IPS DF 19.7 (cell line): ENCODE measurements at regions not wholly inside any gene's neighbourhood (a gene's known extent, or its start where the extent isn't known, plus 50 kb on each side); places are given as distances from the start of the nearest gene placed in this dataset.

Experiments used
- DNase-seq: peaks from one replicate; pipeline ENCODE4 v3.0.0-alpha.2; 2013; ENCODE audit warnings: low read depth, low spot score

DNA sequence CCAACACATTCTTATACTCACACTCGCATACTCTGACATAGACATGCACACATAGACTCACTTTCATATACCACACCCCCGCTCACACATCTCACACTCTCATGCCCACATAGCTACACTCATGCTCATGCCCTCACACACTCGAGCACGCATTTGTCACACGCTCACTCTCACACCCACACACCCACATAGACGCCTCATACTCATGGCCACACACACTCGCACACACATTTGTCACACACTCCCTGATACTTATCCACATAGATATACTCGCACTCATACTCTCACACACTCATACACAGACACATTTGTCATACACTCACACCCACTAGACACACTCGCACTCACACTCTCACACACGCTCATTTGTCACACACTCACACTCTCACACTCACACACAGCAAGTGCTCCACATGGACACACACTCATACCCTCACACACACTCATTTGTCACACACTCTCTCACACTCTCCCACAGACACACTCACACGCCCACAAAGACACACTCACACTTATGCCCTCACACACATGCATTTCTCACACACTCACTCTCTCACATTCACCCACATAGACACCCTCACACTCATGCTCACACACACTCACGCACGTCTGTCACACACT lies 50.9 kb downstream of the TNP1 start:
- no peak for DNase-seq

DNA sequence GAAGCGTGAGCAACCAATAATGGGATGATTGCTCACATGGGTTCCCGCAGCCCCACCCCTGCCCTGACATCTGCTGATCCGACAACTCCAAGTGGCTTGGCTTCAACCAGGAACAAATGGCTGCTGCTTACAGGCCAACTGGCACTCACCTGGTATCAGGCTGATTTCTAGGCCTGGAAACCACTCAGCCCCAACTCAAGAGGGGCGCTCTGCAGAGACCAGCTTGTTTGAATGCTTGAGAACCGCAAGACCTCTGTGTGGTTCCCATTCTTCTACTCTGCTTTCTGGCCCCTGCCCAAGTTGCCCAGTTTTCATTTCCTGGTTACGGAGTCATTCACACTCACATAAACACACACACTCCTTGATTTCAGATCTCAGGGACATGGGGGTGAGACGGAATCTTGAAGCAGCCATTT lies 52.0 kb downstream of the TNP1 start:
- DNase-seq = no peak

DNA sequence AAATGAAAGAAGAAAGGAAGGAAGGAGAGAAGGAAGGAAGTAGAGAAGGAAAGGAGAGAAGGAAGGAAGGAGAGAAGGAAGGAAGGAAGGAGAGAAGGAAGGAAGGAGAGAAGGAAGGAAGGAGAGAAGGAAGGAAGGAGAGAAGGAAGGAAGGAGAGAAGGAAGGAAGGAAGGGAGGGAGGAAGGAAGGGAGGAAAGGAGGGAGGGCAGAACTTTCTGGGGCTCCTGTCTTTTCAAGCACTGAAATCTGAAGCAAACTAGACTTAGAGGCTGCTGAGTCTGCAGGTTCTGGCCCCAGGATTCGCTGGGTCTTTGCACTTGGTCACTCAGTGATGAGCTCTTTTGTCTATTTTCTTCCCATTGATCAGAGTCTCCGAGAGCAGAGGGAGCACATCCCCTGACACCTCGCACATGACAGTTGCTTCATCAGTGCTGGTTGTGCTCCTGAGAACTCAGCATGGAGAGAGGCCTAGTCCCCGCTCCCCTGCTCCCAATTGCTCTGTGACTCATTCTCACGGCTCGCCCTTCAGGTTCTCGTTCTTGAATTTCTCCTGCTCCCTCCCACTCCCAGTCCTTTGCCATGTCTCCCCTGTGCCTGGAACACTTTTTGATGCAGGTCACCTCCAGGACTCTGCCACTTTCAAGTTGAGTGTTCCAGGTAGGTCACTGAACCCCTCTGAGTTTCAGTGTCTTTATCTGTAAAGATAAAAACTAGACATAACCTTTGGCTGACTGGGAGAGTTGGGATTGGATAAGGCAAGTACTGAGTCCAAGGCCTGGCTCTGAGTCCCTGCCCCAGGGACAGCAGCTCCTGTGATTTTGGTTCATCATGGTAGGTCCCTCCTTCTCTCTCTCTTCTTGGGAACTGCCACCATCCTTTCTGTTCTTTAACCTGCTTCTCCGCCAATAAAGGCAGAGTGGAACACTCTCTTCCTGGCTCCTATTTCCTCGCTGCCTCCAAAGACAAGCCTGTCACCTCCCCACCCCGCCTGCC lies 55.2 kb downstream of the TNP1 start:
- no peak for DNase-seq

DNA sequence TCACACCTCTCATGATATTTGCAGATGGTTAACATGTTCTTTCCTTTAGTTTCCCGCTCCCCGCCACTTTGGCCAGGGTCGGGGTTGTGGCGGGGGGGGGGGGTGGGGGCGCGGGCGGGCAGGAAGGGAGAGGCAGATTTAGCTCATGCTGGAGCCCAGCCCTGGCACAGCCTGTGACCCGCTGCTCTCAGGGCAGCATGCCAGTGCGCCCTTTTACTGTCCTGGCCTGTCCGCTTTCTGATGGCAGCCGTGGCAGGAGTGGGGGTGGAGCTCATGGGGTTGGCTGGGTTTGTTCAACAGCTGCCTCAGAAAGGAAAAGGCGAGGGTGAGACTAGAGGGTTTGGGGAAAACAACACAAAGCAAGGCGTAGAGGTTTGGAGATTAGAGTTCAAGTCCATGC lies 56.1 kb downstream of the TNP1 start:
- DNase-seq = no peak

DNA sequence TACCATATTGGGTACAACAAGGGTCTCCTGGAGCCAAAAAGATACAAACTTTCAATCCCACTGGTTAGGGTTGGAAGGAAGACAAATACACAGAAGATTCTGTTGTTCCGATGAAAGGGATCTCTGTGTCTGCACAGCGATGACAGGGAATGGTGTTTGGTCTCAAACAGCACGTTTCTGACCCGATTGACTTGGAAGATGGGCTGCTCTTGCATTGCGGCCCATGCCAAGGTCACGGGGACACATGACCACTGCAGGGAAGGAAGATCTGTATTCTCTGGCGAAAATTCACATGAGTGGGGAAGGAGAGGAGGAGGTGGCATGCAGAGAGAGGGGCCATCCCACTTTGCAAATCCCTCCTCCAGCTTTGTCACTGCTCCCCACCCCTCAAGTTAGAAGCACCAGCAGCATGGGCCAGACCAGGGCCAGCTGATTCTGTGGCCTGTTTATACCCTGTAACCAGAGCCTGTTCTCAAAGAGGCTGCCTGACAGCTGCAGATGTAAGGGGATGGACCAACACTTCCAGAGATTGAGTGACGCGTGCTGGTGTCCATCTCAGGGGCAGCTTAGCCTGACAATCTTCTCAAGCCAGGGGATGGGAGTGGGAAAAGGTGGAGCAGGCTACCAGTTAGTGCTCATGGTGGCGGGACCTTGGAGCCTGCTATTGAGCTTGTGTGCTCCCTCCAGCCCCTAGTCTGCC lies 57.2 kb downstream of the TNP1 start:
- no peak for DNase-seq

DNA sequence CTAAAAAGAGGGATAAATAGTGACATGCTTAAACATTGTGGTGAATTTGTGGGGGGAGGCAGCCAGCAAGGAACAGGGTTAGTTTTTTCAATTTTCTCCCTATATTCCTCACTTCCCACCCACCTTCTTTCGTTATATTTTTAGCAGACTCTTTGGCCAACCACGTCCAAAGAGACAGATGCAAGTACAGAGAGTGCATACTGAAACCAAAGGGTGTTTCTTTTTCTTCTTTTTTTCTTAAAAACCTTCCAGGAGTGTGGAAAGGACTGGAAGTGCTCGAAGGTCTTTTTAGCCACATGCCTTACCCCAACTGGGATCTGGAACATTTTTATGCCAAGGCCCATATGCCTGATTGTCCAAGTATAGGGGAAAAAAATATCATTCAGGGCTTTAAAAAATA lies 59.0 kb downstream of the TNP1 start:
- no peak for DNase-seq

DNA sequence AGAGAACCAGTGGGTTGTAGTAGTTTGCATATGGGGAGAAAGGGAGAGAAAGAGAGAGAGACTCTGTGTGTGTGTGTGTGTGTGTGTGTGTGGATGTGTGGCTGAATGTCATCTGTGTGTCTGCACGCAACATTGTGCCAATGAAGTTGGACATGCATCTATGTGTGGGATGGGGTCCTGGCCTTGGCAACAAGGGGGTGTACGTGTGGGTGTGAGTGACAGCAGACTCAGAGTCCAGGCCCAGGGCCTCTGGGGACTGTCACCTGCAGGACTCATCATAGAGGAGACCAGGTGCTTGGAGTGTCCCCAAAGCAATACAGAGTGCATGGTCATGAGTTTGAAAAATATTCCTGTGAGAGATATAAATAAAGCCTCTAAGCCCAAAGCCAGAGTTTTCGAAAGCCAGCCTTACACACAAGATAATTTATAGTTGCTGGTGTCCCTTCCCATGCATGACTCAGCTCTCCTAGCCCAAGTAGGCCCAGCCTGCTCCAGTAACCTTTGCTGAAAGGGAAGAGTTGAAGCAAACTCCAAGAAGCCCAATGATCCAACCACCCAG lies 59.9 kb downstream of the TNP1 start:
- no peak for DNase-seq

DNA sequence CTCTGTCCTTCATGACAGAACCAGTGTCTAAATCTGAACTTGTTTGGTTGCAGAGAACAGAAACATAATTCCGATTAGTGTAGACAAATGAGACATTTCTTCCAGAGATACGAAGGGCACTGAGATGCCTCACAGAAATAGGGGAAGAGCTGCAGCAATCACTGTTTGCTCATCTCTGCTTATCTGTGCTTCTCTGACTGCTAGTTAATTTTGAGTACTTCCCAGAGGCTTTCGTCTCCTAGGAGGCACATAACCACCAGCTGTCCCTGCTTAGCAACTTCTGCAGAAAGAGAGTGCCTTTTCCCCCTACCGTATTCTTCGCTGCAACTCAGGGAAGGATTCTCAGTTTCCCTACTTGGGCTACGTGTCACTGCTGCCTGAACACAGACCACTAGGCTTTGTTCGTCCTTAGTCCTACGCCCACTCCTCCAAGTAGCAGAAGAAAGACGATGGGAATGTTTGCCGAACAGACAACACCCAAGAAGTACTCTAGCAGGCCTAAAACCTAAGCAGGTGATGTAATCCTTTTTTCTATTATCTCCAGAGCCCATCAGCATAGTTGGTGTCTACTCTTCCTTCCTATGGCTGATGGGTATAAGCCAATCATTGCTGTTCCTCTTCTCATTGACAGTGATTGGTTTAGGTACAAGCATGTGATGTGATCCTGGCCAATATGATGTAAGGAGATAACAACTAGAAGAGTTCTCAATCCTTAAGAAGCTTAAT lies 63.6 kb downstream of the TNP1 start:
- no peak for DNase-seq

DNA sequence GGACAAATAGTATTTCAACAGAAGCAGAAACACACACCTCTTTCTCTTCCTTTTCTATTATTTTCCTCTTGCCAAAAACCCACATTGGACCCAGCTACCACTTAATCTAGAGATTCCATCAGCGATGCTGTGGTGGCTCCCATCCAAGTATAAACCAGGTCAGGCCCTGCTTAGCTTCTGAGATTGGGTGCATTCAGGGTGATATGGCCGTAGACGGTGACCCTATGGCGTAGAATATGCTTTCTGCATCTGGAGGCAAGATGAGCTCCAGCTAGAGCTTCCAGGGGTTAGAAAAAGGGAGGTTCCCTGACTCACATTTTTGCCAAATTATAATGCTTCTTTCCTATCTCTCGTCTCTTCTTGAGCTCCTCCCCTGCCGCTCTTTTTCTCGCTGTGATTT lies 66.5 kb downstream of the TNP1 start:
- DNase-seq = no peak

DNA sequence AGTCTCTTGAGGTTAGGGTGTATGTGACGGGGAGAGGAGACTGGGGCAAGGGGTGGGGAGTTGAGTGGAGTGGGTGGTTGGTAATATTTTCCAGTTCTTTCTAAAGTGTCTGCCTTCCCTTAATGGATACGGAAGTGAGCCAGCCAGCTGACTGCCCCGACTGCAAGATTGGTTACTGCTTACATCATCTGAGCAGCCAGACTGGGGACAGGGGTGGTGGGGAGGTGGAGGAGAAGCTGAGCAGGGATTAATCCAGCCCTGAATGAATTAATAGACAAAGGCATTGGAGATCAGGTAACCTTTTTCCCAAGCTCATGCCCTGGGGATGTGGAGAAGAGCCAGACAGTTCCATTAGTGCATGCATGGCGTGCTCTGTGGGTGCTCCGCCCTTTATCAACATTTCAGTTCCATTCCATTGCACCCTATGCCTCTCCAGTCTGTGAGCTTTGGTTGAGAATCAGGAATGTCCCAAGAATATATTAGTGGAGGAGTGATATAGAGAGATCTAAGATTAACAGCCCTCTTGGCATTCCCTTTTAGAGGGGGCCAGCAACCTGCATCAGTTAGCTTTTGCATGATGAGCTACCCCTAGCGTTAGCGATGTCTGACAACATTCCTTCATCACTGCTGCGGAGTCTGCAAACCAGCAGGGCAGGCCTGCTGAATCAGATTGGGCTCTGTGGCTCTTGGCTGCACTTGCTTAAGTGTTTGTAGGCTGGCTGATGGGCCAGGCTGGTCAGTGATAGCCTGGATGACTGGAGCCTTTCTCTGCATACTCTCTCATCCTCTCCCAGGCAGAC lies 67.4 kb downstream of the TNP1 start:
- no peak for DNase-seq

DNA sequence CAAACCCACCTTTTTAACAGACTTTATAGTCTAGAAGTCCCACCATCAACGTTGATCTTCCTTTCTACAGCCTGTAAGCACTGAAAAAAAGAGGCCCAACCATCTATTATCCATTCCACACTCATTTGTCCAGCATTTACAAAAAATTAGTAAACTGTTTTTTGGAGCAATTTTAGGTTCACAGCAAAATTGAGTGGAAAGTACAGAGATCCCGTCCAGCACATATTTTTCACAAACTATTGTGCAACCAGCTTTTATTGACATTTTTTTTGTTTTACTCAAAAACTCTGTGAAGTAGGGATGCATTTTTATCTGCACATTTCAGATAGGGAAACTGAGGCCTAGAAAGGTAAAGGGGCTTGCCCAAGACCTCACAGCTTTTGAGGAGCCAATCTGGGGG lies 68.6 kb downstream of the TNP1 start:
- DNase-seq = no peak

DNA sequence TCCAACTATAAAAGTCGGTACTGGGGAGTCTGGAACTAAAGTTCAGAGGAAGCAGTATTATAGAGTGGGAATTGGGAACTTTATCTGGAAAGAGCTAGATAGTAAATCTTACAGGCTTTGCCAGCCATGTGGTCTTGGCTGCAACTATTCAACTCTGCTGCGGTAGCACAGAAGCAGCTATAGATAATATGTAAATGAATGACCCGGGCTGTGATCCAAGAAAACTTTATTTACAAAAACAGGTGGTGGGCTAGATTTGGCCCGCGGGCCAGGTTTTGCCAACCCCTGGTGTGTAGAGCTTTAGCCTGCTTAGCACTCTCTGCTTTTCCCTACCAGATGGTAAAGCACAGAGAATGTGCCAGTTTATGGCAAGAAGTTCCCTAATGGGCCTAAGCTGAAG lies 70.8 kb downstream of the TNP1 start:
- DNase-seq = no peak

DNA sequence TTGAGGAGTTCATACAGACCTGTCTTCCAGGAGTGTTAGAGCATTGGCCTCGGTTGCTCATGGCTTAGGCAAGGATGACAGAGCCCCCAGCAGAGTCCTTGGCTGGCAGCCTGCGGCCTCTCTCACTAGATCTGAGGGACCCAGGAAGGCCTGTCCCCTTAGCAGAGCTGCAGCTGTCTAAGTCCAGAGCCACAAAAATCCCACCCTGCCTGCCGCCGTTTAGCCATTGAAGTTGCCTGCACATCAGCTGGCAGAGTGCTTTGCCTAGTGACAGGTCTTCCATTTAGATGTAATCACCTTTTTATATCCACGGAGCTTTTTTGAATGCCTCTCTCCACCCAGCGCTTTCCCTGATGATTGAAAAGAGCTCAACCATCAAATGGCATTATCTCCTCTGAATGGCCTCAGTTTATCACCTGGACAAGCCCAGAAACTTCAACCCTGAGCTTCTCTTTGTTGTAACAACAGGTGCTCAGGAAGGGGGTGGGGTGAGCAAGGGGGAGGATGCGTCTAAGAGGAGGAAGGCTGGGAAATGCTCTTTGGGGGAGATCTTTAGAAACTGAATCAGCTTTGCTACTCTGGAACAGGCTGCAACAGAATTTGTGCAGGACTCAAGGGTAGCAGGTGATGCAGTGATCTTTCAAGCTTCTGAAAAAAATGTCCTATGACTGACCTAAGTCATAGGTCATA lies 71.9 kb downstream of the TNP1 start:
- DNase-seq = no peak

DNA sequence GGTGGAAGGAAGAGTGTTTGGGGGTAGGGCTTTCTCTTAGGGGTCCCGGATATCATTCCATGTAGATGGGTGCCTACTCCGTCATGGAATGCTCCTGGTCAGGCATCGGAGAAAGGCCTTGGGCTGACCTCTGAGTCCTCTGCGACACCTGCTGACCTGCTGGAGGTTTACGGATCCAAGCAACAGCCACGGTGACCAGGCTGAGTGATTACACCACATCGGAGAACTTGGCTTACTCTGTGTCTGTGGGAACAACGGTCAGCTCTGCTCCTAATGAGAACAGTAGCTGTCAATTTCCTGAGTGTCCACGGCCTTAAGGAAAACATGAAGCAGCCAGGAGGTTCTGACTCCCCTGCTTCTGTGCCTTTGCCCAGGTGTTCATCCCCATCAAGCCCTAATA lies 73.2 kb downstream of the TNP1 start:
- DNase-seq = no peak

DNA sequence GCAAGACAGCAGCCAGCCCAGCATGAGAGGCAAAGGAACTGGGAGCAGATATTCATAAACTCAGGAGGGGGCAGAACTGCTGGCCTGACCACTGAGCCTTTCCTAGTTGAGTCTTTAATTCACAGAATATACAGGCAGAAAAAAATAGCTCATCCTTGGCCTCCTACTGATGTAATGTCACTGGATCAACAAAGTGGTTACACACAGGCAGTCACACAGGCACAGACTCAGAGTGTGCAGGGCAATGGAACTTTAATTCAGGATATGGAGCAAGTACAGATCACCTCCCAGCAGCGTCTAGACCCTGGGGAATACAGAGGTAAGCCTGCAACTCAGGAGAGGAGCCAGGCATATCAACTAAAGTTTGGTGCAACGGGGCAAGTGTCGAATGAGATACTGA lies 75.4 kb downstream of the TNP1 start:
- no peak for DNase-seq

DNA sequence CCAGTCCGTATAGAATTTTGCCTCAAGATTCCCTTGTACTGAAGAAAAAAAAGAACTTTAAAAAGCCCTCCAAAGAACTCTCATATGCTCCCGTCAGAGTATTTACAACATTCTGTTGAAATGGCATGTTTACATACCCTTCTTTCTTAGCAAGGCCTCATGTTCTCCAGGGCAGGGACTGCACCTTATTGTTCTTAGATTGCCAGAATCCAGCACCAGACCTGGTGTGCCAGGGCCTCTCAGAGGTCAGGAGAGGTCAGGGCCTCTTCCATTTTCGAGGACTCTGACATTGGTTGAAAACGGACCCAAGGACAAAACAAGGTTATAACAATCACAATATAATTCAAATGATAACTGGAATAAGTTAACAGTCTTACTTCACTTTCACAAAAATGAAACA lies 78.2 kb downstream of the TNP1 start:
- no peak for DNase-seq

DNA sequence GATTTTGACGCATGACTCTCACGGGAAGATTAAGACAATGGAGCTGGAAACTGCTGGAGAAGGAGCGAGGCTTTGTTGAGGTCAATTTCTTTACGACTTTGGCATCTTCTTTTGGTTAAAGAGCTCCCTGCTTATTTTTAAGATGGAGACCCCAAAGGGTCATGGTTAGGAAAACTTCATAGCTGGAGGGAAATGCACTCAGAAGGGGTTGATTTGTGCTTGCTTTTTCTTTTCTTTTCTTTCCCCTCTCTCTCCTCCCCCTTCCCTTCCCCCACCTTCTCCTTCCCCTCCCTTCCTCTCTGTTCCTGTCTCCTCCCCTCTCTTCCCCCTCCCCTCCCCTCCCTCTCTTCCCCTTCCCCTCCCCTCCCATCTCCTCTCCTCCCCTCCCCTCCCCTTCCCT lies 79.0 kb downstream of the TNP1 start:
- DNase-seq = no peak

DNA sequence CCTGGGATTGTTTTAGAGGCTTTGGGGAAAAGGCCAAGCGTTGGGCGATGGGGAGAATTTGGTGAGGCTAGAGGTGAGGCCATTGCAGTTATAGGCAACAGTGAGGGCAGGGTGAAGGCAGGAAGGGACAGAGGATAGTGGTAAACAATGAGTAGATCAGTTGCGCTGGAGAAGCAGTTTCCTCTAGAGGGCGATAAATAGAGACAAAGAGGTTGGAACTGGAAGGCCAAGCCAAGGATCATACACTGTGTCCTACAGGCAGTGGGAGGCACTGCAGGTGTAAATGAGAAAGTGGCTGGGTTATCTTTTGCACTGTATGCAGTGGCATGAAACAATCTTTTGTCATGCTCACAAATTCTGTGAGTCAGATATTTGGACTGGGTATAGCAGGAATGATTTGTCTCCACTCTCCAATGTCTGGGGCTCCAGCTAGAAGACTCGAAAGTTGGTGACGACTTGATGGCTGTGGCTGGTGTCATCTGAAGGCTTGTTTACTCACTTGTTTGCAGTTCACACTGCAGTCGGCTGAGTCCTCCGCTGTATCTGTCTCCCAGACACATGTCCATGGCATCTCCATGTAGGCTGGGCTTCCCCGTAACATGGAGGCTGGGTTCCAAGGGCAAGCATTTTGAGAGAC lies 82.1 kb downstream of the TNP1 start:
- peak; percentile 89 for DNase-seq

DNA sequence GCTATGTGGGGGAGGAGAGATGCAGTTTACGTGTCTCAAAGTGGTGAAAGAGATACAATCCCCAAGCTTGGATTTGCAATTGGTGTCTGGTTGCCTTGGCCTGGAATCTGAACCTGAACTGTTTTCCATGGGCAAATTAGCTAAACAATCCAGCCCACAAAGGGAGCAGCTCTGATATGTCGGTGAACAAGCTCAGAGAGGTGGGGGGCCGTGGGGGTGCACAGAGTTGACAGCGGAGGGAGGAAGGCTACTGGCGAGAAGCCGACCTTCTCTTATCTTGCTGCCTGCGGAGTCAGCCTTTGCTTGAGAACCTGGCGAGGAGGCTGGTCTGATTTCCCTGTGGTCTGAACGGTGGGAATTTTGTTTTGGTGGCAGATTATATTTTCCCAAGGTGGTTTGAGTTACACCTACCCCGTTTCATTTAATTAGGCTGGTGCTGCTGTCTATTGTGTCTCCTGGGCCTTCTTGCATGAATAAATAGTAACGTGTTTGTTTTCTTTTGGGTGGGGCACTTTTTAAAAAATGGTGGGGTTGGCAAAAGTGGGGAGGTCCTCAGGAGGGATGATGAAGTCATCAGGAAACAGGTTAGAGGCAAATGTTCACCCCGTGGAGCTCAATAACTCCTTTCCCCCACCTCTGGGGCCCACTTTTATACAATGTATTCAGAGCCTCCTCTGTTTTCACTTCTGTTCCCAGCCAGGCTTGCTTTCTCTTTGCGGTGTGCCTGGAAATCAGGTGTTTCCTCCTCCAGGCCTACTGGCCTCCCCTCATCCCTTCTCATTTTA lies 80.9 kb upstream of the IGFBP5 start:
- no peak for DNase-seq
